RPMI8226 (cell line): ENCODE measurements at regions not wholly inside any gene's neighbourhood (a gene's known extent, or its start where the extent isn't known, plus 50 kb on each side); places are given as distances from the start of the nearest gene placed in this dataset.

Experiments
- DNase-seq: peaks from one replicate; pipeline ENCODE4 v3.0.0-alpha.2; 2015

- no peak for DNase-seq
Observed at GRCh38 chrX:10021461-10022272, 54.5 kb downstream of the CLDN34 start.

- no peak for DNase-seq
Observed at GRCh38 chrX:10022273-10022541, 55.0 kb downstream of the CLDN34 start.

DNA sequence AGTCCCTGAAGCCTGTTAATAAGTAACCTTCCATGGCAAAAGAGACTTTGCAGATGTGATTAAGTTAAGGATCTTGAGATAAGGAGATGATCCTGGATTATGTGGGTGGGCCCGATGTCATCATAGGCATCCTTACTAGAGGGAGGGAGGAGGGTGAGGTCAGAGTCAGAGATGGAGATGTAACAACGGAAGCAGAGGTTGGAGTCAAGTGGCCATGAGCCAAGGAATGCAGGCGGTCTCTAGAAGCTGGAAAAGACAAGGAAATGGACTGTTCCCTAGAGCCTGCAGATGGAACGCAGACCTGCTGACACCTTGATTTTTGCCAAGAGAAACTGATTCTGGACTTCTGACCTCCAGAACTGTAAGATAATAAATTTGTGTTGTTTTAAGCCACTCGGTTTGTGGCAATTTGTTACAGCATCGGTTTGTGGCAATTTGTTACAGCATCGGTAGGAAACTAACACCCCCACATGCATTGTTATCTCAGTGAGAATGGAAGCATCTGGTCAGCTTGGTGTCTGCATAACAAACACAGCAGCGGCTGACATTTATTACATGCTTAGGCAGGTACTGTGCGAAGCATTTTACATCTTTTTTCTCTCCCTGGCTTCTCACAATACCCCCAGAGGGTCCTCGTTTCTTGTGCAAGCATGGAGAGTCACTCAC lies 55.6 kb downstream of the CLDN34 start:
- DNase-seq: no peak

GRCh38 chrX:10023821-10024220 lies 56.7 kb downstream of the CLDN34 start:
- no peak for DNase-seq

DNA sequence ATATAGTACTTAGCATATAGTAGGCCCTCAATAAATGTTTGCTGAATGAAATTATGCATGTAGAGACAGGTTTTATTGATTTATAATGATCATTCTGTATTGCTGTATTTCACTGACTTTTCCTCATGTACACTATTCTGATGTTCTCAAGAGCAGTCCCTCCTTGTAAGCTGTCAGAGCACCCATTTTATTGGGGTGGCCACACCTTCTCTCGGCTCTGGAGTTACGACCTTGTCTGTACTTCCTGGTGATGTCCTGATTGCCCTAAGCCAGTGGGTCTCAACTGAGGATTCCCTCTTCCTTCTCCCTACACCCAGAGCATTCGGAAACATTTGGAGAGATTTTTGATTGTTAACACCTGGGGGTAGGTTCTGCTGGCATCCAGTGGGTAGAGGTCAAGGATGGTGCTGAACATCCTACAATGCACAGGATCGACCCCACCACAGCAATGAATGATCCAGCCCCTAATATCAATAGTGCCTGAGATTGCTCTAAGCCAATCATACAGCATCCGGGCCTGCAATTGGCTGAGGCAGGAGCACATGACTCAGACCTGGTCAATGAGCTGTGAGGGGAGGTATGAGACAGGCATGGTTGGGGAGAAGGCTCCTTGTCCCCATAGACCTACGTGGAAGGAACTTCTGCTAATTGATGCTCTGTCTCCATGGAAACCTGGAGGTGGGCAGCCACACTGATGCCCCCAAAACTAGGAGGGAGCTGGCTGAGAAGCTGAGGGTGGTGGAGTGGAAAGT lies 58.8 kb downstream of the CLDN34 start:
- DNase-seq: no peak

DNA sequence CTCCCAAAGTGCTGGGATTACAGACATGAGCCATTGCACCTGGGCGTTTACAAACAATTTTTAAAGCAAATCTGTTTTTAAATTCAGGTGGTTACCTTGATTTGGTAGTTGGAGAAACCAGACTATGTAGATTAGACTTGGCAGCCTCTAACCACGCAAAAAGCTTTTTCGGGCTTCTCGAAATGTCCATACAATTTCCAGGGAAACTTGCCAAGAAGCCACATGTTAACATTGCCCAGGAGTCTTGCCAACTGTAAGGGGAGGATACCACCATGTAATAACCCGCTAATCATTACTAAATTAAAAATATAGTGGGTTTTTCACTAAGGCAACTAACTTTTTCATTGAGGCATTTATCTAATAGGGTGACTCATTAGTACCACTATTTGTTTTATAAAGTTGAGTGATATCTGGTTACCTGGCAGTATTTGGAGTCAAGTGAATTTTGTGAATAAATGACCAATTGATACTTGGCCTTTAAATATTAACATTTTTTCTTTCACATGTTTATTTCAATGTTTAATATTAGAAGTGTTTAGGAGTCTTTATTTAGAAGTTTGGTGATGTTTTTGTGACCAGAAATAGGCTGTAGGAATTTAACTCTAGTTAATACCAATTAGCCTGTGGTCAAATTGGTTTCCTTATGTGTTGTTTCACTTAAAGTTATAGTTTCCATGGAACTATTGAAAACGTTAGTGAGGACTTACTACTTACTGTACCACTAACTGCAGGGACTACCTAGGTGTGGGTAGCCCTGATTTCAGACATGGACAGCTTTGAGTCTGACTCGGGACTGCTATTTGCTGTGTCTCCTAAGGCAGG lies 61.3 kb downstream of the CLDN34 start:
- DNase-seq: no peak

DNA sequence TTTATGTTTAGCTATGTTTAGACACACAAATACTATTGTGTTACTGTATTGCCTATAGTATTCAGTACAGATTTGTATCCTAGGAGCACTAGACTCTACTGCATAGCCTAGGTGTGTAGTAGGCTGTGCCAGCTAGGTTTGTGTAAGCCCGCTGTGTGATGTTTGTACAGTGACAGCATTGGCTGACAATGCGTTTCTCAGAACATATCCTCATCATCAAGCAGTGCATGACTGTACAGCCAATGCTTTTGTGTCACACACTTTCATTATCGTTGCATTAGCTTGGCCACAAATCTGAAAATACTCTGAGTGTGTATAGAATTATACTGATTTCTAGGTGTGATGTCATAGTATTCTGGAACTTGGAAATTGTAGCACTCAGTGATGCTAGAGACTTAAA lies 63.4 kb downstream of the CLDN34 start:
- DNase-seq: no peak

DNA sequence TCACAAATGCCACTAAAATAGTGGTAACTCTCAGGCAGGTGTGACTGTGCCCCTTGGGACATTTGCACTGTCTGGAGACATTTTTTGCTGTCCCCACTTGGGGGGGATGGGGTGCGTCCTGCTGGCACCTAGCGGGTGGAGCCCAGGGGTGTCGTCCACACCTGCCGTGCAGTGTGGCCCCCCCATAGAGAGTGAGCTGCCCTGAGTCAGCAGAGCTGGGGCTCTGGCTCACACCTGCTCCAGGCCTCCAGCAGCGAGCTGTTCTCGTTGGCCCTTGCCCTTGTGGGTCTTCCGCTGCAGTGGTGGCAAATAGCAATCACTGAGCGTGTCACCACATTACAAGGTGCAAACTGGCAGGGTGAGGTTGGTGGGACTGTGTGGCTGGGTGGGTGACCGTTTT lies 64.6 kb downstream of the CLDN34 start:
- no peak for DNase-seq

GRCh38 chrX:10032147-10032546 lies 65.0 kb downstream of the CLDN34 start:
- no peak for DNase-seq

DNA sequence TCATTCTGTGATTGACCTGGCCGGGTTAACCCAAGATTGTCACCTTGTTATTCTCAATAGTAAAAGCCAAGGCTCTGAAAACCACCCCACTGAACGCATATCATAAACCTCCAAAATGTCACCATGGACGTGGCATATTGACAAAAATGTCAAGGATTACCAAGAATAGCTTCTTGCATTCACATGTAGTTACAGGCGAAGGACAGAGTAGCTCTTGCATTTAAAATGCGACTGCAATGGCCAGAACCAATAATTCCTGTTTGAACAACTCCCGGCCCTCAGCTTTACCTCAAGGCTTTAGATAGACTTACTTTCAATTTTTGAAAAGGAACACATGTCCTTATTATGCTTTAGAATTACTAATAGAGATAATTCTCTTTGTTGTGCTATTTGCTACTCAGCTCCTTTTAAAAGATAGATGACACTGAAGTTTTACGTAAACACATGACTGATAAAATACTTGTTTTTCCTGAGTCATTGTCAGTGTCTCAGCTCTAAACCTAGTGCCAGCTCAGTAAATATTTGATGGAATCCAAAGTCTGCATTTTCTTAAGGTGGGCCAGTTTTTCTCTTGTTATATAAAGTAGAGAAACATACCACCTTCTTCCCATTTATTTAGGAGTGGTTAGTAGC lies 66.3 kb downstream of the CLDN34 start:
- DNase-seq: no peak

- DNase-seq: no peak
Observed at GRCh38 chrX:10034740-10035260, 67.6 kb downstream of the CLDN34 start.

GRCh38 chrX:10038585-10038984 lies 71.4 kb downstream of the CLDN34 start:
- DNase-seq: no peak

DNA sequence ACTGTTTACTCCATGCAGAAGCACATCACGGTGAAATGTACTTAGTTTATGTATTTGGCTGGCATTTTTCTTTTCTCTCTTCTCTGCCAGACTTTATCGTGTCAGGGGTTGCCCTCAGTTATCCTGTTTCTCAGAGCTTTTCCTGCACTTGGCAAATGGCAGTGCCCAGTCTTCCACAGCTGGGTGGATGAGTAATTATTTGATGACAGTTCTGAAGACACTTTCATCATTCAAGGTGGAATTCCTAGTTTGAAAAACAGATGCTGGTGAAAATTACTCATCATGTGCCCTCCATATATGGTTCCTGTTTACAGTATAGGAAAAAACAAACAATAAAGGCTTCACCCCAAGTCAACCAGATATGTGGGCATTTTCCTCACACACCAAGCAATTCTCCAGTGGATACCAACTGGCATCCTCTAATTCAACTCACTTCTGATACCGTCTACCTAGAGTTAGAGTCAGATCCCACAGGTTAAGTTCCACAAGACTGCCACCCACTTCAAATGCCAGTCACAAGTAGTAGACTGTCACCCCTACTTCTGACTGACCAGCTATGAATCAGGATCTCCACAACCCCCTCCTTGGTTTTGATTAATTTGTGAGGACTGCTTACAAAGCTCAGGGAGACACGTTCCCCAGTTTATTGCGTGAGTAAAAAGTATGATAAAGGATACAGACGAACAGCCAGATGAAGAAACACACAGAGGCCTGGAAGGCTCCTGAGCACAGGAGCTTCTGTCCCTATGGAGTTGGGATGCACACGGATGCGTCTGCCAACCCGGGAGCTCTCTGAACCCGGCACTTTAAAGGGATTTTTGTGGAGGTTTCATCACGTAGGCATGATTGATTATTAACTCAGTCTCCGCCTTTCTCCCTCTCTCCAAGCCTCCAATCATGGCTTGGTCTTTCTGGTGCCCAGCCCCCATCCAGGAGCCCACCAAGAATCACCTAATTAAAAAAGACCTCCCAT lies 72.9 kb downstream of the CLDN34 start:
- DNase-seq: no peak

GRCh38 chrX:10040961-10041360 lies 73.8 kb downstream of the CLDN34 start:
- DNase-seq: no peak

DNA sequence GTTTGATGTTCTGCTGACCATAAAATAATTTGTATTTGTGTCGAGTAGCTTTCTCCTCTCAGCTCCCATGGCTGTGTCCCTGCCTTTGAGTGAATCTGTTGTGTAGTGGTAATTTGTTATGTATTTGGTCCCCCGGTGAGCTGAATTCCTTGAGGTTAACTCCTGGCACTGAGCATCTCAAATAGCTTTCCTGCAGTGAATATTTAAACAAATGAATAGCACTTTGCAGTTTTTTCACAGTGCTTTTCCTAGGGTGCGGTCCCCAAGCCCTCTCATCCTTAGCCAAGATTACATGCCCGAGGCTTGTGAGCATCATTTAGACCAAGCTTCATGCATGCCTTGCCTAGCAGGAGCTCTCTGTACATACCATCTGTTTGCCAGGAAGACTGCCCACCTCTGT lies 74.2 kb downstream of the CLDN34 start:
- no peak for DNase-seq

- no peak for DNase-seq
Observed at GRCh38 chrX:10042055-10042454, 74.9 kb downstream of the CLDN34 start.

DNA sequence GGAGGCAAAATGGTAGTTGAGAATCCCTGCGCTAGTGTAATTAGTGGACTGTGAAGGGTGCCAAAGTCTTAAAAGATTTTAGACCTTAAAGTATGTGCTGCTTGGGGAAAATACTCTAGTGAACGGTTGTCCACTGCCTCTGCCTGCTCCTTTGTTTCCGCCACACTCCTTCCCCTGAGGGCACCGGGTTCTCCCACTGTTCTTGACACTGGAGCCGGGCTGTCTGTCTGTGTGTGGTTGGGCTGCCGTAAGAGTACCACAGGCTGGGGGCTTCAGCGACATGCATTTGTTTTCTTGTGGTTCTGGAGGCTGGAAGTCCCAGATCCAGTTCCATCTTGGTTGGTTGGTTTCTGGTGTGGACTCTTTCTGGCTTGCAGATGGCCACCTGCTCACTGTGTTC lies 76.2 kb downstream of the CLDN34 start:
- DNase-seq: no peak

DNA sequence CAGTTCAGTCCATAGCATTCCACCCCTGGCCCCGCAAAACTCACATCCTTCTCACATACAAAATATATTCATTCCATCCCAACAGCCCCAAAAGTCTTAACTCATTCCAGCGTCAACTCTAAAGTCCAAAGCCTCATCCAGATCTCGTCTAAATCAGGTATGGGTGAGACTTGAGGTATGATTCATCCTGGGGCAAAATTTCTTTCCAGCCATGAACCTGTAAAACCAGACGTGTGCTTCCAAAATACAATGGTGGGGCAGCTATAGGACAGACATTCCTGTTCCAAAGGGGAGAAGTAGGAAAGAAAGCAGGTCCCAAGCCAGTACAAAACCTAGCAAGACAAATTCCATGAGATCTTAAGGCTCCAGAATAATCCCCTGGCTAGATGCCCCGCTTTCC lies 76.9 kb downstream of the CLDN34 start:
- DNase-seq: no peak

DNA sequence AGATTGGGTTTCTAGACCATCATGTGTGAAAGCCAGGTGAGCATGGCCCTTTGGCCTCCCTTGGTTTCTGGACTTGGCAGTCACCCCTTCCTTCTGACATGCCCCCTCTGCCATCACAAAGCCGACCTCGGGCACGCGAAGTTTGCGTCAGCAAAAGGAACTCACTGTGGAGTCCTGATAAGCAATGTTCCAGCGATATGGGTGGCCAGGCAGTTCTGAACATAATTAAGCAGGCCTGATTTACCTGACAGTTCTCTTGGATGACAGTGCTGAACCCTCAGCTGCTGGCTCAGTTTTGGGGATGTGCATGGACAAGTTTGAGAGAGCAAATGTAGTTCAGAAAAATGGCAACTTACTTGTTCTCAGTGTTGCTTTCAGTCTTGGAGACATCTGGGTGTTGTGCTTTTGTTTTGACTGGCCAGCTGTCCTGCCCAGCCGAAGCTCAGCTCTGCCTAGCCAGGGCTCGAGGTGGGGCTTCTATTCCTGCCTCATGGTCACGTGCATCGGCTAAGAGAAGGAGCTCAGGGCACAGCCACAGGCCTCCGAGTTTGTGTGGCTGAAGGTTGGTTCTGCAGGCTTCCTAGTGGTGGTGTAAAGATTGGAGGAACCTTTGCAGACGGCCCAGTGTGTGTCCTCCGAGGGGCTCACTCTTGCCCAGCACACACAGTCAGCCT lies 78.3 kb downstream of the CLDN34 start:
- DNase-seq: no peak

GRCh38 chrX:10047133-10047532 lies 80.0 kb downstream of the CLDN34 start:
- no peak for DNase-seq

DNA sequence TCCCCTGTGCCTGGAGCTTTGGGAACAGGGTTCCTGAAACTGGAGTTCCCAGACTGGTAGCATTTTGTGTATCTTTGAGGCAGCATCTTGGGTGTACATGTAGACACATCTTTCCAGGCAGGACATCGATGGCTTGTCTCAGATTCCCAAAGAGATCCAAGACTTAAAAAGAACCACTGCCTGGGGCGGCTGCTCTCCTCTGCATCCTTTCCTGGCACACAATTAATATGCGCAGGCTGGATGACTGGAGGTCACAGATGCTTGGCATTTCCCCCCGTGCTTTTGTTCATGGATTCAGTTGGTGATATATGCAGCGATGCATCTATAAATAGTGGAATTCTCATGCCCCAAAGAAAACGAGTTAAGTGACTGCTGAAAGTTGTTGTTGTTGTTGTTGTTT lies 80.5 kb downstream of the CLDN34 start:
- no peak for DNase-seq
